H1 (cell line): ENCODE measurements at regions not wholly inside any gene's neighbourhood (a gene's known extent, or its start where the extent isn't known, plus 50 kb on each side); places are given as distances from the start of the nearest gene placed in this dataset.

ENCODE experiments used
- CTCF ChIA-PET: fragments of 300-600 bp; sonication (Branson Sonifier 250); formaldehyde crosslinking; loops from one replicate; lab custom pipeline; 2021; ENCODE audit not compliant: partially characterized antibody; lab: Charles Lee
- POLR2A ChIA-PET: fragments of 300-600 bp; sonication (Branson Sonifier 250); formaldehyde crosslinking; loops from one replicate; lab custom pipeline; 2021; ENCODE audit warnings: inconsistent platforms; ENCODE audit not compliant: partially characterized antibody; lab: Charles Lee
- DNase-seq, 2 experiments: peaks; one replicate each; pipeline versions ENCODE4 v3.0.0 to v3.0.0-alpha.2; 2010 to 2022; ENCODE audit warnings: low spot score in 2 of 2, low read depth in 1 of 2, mixed read lengths in 1 of 2
- FAIRE-seq: peaks from 2 replicates; lab custom pipeline; 2011; peaks lifted over from hg19 to GRCh38; lab: Jason Lieb, UNC
- H2AFZ ChIP-seq: 2 replicates; pipeline ENCODE4 v1.8.1; 2012; ENCODE audit warnings: low read length, inconsistent platforms
- H2AK5ac ChIP-seq: 2 replicates; pipeline ENCODE4 v1.6.1; 2013; ENCODE audit warnings: low read depth, low read length
- H2BK120ac ChIP-seq: replicated peaks from 2 replicates; pipeline ENCODE3; 2013; ENCODE audit warnings: low read depth, low read length, inconsistent platforms
- H2BK12ac ChIP-seq: 2 replicates; pipeline ENCODE4 v1.6.1; 2013; ENCODE audit warnings: low read depth, low read length
- H2BK15ac ChIP-seq: 2 replicates; pipeline ENCODE4 v1.6.1; 2013; ENCODE audit warnings: low read length
- H2BK20ac ChIP-seq: 2 replicates; pipeline ENCODE4 v1.6.1; 2013; ENCODE audit warnings: low read length
- H2BK5ac ChIP-seq: 2 replicates; pipeline ENCODE4 v1.6.1; 2013; ENCODE audit warnings: low read depth, low read length
- H3K14ac ChIP-seq: 2 replicates; pipeline ENCODE4 v1.6.1; 2013; ENCODE audit warnings: inconsistent platforms; ENCODE audit not compliant: insufficient read length
- H3K18ac ChIP-seq: 2 replicates; pipeline ENCODE4 v1.6.1; 2013; ENCODE audit warnings: low read length; ENCODE audit errors: extremely low read depth
- H3K23ac ChIP-seq: 2 replicates; pipeline ENCODE4 v1.6.1; 2013; ENCODE audit warnings: inconsistent platforms; ENCODE audit not compliant: insufficient read length
- H3K23me2 ChIP-seq: 2 replicates; pipeline ENCODE4 v1.6.1; 2013; ENCODE audit warnings: low read depth, low read length
- H3K27ac ChIP-seq: 2 replicates; pipeline ENCODE4 v1.6.1; 2011; ENCODE audit warnings: low read depth, low read length, inconsistent platforms
- H3K27me3 ChIP-seq, 4 experiments: replicated peaks in 1 of 4; 1 replicate in 1 of 4; 2 replicates in 3 of 4; pipeline versions ENCODE4 v1.6.1 to v1.8.1; 2011 to 2013; ENCODE audit warnings: low read length in 3 of 4, mild to moderate bottlenecking in 3 of 4, inconsistent platforms in 2 of 4, mixed read lengths in 2 of 4, moderate library complexity in 1 of 4; ENCODE audit not compliant: control insufficient read depth in 3 of 4, insufficient read depth in 3 of 4; ENCODE audit errors: extremely low read depth in 1 of 4
- H3K36me3 ChIP-seq, 4 experiments: 2 replicates each; pipeline versions ENCODE4 v1.6.1 to v1.8.1; 2011 to 2013; ENCODE audit warnings: mild to moderate bottlenecking in 4 of 4, low read length in 3 of 4, moderate library complexity in 2 of 4, control low read depth in 1 of 4, inconsistent platforms in 1 of 4; ENCODE audit not compliant: insufficient read depth in 4 of 4, control insufficient read depth in 2 of 4
- H3K4ac ChIP-seq: replicated peaks from 2 replicates; pipeline ENCODE3; 2013; ENCODE audit warnings: low read length, low read depth, mixed read lengths, inconsistent platforms; ENCODE audit not compliant: insufficient read length
- H3K4me1 ChIP-seq, 4 experiments: replicated peaks in 1 of 4; 1 replicate in 1 of 4; 2 replicates in 3 of 4; pipeline versions ENCODE4 v1.6.1 to v1.8.1; 2011 to 2013; ENCODE audit warnings: low read length in 3 of 4, inconsistent platforms in 2 of 4, mixed read lengths in 1 of 4; ENCODE audit not compliant: insufficient read depth in 4 of 4, control insufficient read depth in 3 of 4
- H3K4me2 ChIP-seq, 2 experiments: 2 replicates each; pipeline versions ENCODE4 v1.6.1 to v1.8.1; 2011 to 2013; ENCODE audit warnings: low read depth in 2 of 2, low read length in 2 of 2, control low read depth in 1 of 2, inconsistent platforms in 1 of 2, mild to moderate bottlenecking in 1 of 2; ENCODE audit not compliant: insufficient read depth in 1 of 2
- H3K4me3 ChIP-seq, 4 experiments: fragments of 200-600, 300-600 bp in 1 of 4; sonication (generic), shearing (Covaris generic), sonication (Bioruptor Twin) in 1 of 4; 2 replicates each; pipeline versions ENCODE4 v1.5.1 to v1.8.1; 2011 to 2016; ENCODE audit warnings: low read length in 4 of 4, low read depth in 3 of 4, control low read depth in 2 of 4, inconsistent platforms in 2 of 4, mild to moderate bottlenecking in 2 of 4, mixed read lengths in 1 of 4, moderate library complexity in 1 of 4; ENCODE audit not compliant: insufficient read depth in 2 of 4; ENCODE audit errors: extremely low read depth in 1 of 4
- H3K56ac ChIP-seq: replicated peaks from 2 replicates; pipeline ENCODE3; 2013; ENCODE audit warnings: low read depth, mild to moderate bottlenecking, mixed read lengths, low read length, inconsistent platforms; ENCODE audit not compliant: insufficient read length
- H3K79me1 ChIP-seq: 2 replicates; pipeline ENCODE4 v1.6.1; 2013; ENCODE audit warnings: low read depth, low read length, control low read depth
- H3K79me2 ChIP-seq, 2 experiments: 2 replicates each; pipeline versions ENCODE4 v1.6.1 to v1.8.1; 2012 to 2013; ENCODE audit warnings: low read length in 2 of 2, mild to moderate bottlenecking in 2 of 2, inconsistent platforms in 1 of 2; ENCODE audit not compliant: insufficient read depth in 2 of 2, control insufficient read depth in 1 of 2
- H3K9ac ChIP-seq, 4 experiments: replicated peaks in 1 of 4; 1 replicate in 1 of 4; 2 replicates in 3 of 4; pipeline versions ENCODE4 v1.6.1 to v1.8.1; 2011 to 2013; ENCODE audit warnings: low read depth in 3 of 4, low read length in 3 of 4, control low read depth in 2 of 4, mild to moderate bottlenecking in 2 of 4, moderate library complexity in 2 of 4, inconsistent platforms in 1 of 4; ENCODE audit errors: extremely low read depth in 1 of 4
- H3K9me3 ChIP-seq, 2 experiments: 2 replicates each; pipeline versions ENCODE4 v1.6.1 to v1.8.1; 2012 to 2013; ENCODE audit warnings: mild to moderate bottlenecking in 2 of 2, moderate library complexity in 2 of 2, control low read depth in 1 of 2, inconsistent platforms in 1 of 2, low read depth in 1 of 2, low read length in 1 of 2, mixed read lengths in 1 of 2; ENCODE audit not compliant: insufficient read depth in 2 of 2
- H4K20me1 ChIP-seq, 2 experiments: replicated peaks in 1 of 2; 2 replicates each; pipeline versions ENCODE3 to v1.8.1; 2011 to 2013; ENCODE audit warnings: inconsistent platforms in 2 of 2, low read length in 2 of 2, mild to moderate bottlenecking in 1 of 2; ENCODE audit not compliant: insufficient read depth in 2 of 2, control insufficient read depth in 1 of 2
- H4K5ac ChIP-seq: 2 replicates; pipeline ENCODE4 v1.6.1; 2013; ENCODE audit warnings: low read length, low read depth, mixed read lengths, inconsistent platforms; ENCODE audit not compliant: insufficient read length
- H4K8ac ChIP-seq: 2 replicates; pipeline ENCODE4 v1.8.0; 2013; ENCODE audit warnings: mild to moderate bottlenecking, moderate library complexity, low read length, inconsistent platforms; ENCODE audit not compliant: insufficient read depth; ENCODE audit errors: extremely low read depth
- H4K91ac ChIP-seq: replicated peaks from 2 replicates; pipeline ENCODE3; 2013; ENCODE audit warnings: low read length, mixed read lengths, inconsistent platforms; ENCODE audit not compliant: insufficient read length
- SRF ChIP-seq: IDR thresholded peaks from 2 replicates; pipeline ENCODE4 v1.6.1; 2011; ENCODE audit warnings: mild to moderate bottlenecking, low read depth, low read length, moderate library complexity
- WGBS, 2 experiments: shearing (Covaris generic) in 1 of 2; methylation state at CpG; one replicate each; pipeline versions ENCODE4 v1.1.6 to v1.1.7; 2013 to 2015; ENCODE audit warnings: low lambda C conversion rate in 2 of 2, mixed read lengths in 2 of 2, inconsistent platforms in 1 of 2, low coverage in 1 of 2, missing lambda C conversion rate in 1 of 2; ENCODE audit not compliant: insufficient replicate concordance in 2 of 2, insufficient coverage in 1 of 2, insufficient read length in 1 of 2; ENCODE audit errors: extremely low coverage in 1 of 2, missing lambda C conversion rate in 1 of 2; 5-methylcytosine and 5-hydroxymethylcytosine counted together

DNA sequence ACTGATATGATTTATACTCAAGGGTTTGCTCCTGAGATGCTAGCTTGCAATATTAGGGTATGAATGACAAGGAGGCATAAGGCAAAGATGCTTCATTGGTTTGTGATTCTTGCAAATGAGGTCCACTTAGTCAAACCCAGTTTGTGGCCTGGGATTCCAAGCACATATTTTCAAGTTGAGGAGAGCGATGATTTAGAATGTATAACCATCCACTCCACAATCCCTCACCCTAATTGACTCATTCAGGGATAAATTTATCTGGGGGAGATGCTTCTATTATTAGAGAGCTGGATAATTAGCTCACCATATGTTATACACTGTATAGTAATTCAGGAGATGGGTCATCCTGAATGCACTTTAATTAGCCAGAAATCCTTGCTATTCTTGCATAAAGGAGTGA, 118.3 kb upstream of the PUDP start:
- DNase-seq = no peak
- no peak overlapping the region for H4K5ac ChIP-seq

More for the DNA sequence above, 118.3 kb upstream of the PUDP start:
- Histone ChIP-seq H2AK5ac (no peak overlapping the region), H4K91ac (no peak overlapping the region), H3K23ac (no peak overlapping the region), H3K36me3 (no peaks in the 10 kb centered on the region), H3K18ac (no peak overlapping the region), H3K23me2 (no peaks in the 10 kb centered on the region), H3K79me1 (no peaks in the 10 kb centered on the region), H3K4me2 (no peak overlapping the region), H3K4me3 (no peak overlapping the region), H3K27me3 (no peaks in the 10 kb centered on the region), H2BK12ac (no peak overlapping the region), H2AFZ (no peak overlapping the region), H3K14ac (no peak overlapping the region), H2BK120ac (no peak overlapping the region), H3K56ac (no peak overlapping the region), H4K8ac (no peak overlapping the region), H3K9ac (no peak overlapping the region), H3K9me3 (no peaks in the 10 kb centered on the region), H3K27ac (no peak overlapping the region), H3K4me1 (no peaks in the 10 kb centered on the region), H2BK15ac (no peak overlapping the region), H3K4ac (no peak overlapping the region), H2BK5ac (no peak overlapping the region), H3K79me2 (no peaks in the 10 kb centered on the region), H4K20me1 (no peaks in the 10 kb centered on the region), H2BK20ac (no peak overlapping the region)
- ChIA-PET POLR2A (no interaction called here), CTCF (no interaction called here)
- WGBS, 2 experiments = 100% methylated on average over 1 of the region's 1 CpG; no CpG with 5 or more reads in 1 of the 2 experiments
- TF ChIP-seq SRF = no peak
- FAIRE-seq = no peak
